ENCODE measurements at regions not wholly inside any gene's neighbourhood (a gene's known extent, or its start where the extent isn't known, plus 50 kb on each side); places are given as distances from the start of the nearest gene placed in this dataset.
"Not testable (repeated sequence)": the region's sequence is repeated elsewhere in the genome, so short reads cannot be mapped to it uniquely, and the experiment has no call there.

DNA sequence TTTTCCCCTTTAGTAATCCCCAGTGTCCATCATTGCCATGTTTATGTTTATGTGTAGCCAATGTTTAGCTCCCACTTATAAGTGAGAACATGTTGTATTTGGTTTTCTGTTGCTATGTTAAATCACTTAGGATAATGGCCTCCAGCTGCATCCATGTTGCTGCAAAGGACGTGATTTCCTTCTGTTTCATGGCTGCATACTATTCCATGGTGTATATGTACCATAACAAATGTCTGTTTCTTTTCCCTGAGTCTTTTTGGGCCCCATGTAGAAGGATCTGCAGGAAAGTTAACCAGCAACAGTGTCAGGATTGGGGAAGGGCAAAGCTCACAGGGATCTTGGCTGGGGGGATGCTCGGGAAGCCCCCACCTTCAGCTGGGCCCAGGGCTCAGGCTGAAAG, 64.3 kb upstream of the SULF2 start:
- Mint-ChIP-seq H3K36me3 (ENCODE audit: low read depth) (no peaks in the 10 kb centered on the region), H3K4me1 (ENCODE audit: low read depth) (no peaks in the 10 kb centered on the region), H3K9me3 (no peaks in the 10 kb centered on the region), H3K4me3 (ENCODE audit: low read depth) (no peak overlapping the region), H3K27me3 (ENCODE audit: low read depth) (no peaks in the 10 kb centered on the region), H3K27ac (no peak overlapping the region)
- intact Hi-C loops (cut with micrococcal nuclease): loop anchor here (10.0 kb wide), 1 partner anchor 45 kb away; no protein-coding TSS in a partner anchor
- DNase-seq (ENCODE audit: low spot score): no peak

DNA sequence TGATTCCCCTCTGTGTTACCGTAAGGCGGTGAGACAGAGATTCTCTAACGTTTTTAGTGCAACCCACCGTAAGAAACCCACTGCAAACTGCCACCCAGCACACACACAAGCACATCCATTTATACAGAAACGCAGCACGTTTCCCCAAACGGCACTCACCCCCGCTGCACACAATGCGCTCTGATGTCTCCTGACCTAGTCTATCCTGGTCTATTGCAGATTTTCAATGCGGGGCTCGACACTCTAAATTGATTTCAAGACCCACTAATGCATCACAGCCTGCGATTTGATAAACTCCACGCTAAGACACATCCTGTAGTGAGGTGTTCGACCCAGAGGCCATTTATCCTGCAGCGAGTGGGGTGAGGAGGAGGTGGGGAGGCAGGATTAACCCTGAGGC, 63.7 kb upstream of the SULF2 start:
- intact Hi-C loops (cut with micrococcal nuclease): loop anchor here (10.0 kb wide), 1 partner anchor 46 kb away; no protein-coding TSS in a partner anchor
- H3K4me1 Mint-ChIP-seq (ENCODE audit: low read depth): no peaks in the 10 kb centered on the region
- H3K9me3 Mint-ChIP-seq: no peaks in the 10 kb centered on the region
- H3K27me3 Mint-ChIP-seq (ENCODE audit: low read depth): no peaks in the 10 kb centered on the region
- H3K36me3 Mint-ChIP-seq (ENCODE audit: low read depth): no peaks in the 10 kb centered on the region
- H3K4me3 Mint-ChIP-seq (ENCODE audit: low read depth): no peak overlapping the region
- no peak for DNase-seq (ENCODE audit: low spot score)
- H3K27ac Mint-ChIP-seq: no peak overlapping the region

DNA sequence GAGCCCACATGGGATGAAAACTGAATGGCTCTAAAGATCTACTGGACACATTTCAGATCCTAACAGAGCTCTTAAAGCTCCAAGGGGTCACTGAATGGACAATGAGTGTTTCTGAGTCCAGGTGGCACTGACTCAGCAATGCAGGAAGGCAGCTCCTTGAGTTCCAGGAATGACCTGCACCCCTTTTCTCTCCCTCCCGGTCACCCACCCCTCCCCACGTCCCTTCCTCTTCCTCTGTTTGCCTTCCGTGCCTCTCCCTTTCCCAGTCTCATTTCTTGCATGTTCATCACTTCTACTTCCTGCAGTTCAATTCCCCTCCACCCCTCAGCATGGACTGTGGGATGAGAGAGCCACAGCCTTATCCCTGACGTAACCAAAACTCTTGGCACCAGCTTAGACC, 63.3 kb upstream of the SULF2 start:
- not testable (repeated sequence) for H3K4me1 Mint-ChIP-seq (ENCODE audit: low read depth); DNase-seq (ENCODE audit: low spot score); H3K27me3 Mint-ChIP-seq (ENCODE audit: low read depth); H3K36me3 Mint-ChIP-seq (ENCODE audit: low read depth); H3K27ac Mint-ChIP-seq; H3K4me3 Mint-ChIP-seq (ENCODE audit: low read depth); H3K9me3 Mint-ChIP-seq
- intact Hi-C loops (cut with micrococcal nuclease): loop anchor here (10.0 kb wide), 1 partner anchor 46 kb away; no protein-coding TSS in a partner anchor

DNA sequence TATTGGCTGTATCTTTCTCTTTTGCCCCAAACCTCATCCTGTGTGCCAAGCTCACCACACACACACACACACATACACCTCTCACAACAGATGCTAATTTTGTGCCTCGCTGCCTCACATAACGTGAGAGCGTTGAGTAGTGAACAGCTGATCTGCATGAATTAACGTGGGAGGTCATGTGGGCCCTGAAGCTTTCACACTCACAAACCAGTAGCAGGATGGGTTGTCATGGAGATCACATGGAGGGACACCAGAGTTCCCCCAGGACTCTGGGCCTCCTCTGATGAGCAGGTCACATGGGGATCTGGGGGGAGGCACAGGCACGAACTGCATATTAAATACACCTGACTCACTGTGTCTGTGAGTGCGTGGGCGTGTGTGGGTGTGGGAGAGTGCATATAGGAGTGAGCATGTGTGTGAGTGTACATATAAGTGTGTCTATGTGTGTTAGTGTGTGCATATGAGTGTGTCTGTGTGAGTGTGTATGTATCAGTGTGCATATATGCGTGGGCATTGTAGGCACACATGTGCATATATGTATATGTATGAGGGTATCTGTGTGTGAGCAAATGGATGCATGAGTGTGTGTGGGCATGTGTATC, 62.7 kb upstream of the SULF2 start:
- Mint-ChIP-seq H3K4me3 (ENCODE audit: low read depth) (no peak overlapping the region), H3K4me1 (ENCODE audit: low read depth) (no peaks in the 10 kb centered on the region), H3K36me3 (ENCODE audit: low read depth) (no peaks in the 10 kb centered on the region), H3K27me3 (ENCODE audit: low read depth) (peaks cover 1% of the 10 kb centered on the region), H3K27ac (no peak overlapping the region), H3K9me3 (no peaks in the 10 kb centered on the region)
- intact Hi-C loops (cut with micrococcal nuclease): loop anchor here (10.0 kb wide), 1 partner anchor 47 kb away; no protein-coding TSS in a partner anchor
- no peak for DNase-seq (ENCODE audit: low spot score)

DNA sequence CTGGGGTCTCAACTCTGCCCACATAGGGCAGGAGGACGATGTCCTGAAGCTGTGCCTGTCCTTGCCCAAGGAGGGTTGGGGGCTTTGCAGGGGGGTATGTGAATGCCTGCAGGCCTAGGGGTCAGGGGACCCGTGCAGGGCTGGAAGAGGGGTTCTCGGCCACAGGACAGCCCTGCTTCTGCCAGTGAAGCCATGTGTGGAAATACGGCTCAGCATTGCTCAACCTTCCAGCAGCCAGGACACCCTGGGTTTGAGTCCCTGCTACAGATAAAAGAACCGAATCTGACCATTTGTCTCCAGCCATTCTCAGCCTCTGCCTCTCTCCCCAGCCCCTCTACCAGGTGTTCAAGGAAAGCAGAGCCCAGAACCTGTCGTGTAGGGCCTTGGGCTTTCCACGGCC, 61.9 kb upstream of the SULF2 start:
- intact Hi-C loops (cut with micrococcal nuclease): loop anchor here (10.0 kb wide), 1 partner anchor 48 kb away; no protein-coding TSS in a partner anchor
- not testable (repeated sequence) for H3K9me3 Mint-ChIP-seq; DNase-seq (ENCODE audit: low spot score); H3K4me1 Mint-ChIP-seq (ENCODE audit: low read depth); H3K36me3 Mint-ChIP-seq (ENCODE audit: low read depth); H3K27ac Mint-ChIP-seq; H3K4me3 Mint-ChIP-seq (ENCODE audit: low read depth); H3K27me3 Mint-ChIP-seq (ENCODE audit: low read depth)

DNA sequence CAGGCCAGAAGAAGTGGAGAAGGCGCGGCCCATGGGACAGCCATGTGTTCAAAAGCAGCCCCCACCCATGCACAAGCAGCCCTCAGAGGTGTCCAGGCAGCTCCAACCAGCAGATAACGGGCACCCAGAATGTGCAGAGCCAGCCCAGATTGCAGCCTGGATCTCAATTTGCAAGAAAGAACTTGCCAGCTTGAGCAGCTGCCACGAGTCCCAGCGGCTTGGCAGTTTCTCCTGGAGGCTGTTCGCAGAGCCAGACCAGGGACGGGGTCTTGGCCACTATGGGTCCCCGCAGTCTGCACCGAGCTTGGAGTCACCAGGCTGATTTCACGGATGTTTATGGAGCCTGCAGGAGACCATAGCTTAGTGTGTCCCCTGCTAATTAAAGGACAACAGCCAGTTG, 61.4 kb upstream of the SULF2 start:
- intact Hi-C loops (cut with micrococcal nuclease): loop anchor here (10.0 kb wide), 1 partner anchor 48 kb away; no protein-coding TSS in a partner anchor
- H3K27ac Mint-ChIP-seq; H3K4me3 Mint-ChIP-seq (ENCODE audit: low read depth); DNase-seq (ENCODE audit: low spot score); H3K27me3 Mint-ChIP-seq (ENCODE audit: low read depth); H3K9me3 Mint-ChIP-seq; H3K4me1 Mint-ChIP-seq (ENCODE audit: low read depth); H3K36me3 Mint-ChIP-seq (ENCODE audit: low read depth): not testable (repeated sequence)

DNA sequence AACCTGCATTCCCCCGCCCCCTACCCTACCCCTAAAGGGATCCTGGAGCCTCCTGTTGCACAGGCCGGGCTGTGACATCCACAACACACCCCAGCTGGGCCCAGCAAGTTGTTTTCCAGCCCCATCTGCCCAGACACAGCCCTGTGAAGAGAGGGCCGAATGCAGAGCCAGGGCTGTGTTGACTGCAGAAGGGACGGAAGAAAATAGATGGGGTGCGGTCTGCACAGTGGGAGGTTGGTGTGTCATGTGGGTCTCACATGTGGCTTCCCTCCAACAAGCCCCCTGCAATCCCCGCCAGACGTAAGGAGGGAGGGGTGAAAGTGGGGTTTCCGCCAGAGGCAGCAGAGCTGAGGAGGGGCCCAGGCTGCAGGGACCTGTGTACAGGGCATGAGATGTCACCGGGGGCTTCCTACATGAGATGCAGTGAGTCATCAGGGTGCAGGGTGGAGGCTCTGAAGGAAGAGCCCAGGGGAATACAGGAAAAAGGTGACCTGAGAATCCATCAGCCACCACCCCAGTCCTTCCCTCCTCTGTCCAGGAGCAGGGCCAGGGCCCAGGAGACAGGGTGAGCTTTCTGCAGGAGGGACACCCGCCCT, 60.2 kb upstream of the SULF2 start:
- not testable (repeated sequence) for H3K27me3 Mint-ChIP-seq (ENCODE audit: low read depth); H3K27ac Mint-ChIP-seq; H3K36me3 Mint-ChIP-seq (ENCODE audit: low read depth); H3K4me3 Mint-ChIP-seq (ENCODE audit: low read depth); H3K9me3 Mint-ChIP-seq; H3K4me1 Mint-ChIP-seq (ENCODE audit: low read depth); DNase-seq (ENCODE audit: low spot score)
- intact Hi-C loops (cut with micrococcal nuclease): loop anchor here (10.0 kb wide), 1 partner anchor 49 kb away; no protein-coding TSS in a partner anchor

DNA sequence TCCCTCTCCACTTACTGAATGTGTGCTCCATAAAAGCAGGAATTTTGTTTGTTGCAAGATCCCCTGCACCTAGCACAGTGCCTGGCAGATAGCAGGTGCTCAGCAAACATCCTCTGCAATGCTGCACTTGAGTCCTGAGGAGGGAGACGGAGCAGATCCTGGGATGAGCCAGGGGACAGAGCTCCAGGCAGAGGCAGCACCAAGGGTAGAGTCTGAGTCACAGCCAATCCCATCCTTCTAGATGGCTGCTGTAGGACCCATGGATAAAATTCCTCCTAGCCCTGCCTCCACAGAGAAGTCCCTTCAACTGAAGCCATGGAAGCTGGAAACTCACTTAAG, 59.3 kb upstream of the SULF2 start:
- not testable (repeated sequence) for H3K4me3 Mint-ChIP-seq (ENCODE audit: low read depth); H3K36me3 Mint-ChIP-seq (ENCODE audit: low read depth); H3K27ac Mint-ChIP-seq; H3K27me3 Mint-ChIP-seq (ENCODE audit: low read depth); H3K4me1 Mint-ChIP-seq (ENCODE audit: low read depth); H3K9me3 Mint-ChIP-seq; DNase-seq (ENCODE audit: low spot score)
- intact Hi-C loops (cut with micrococcal nuclease): loop anchor here (10.0 kb wide), 1 partner anchor 50 kb away; no protein-coding TSS in a partner anchor

DNA sequence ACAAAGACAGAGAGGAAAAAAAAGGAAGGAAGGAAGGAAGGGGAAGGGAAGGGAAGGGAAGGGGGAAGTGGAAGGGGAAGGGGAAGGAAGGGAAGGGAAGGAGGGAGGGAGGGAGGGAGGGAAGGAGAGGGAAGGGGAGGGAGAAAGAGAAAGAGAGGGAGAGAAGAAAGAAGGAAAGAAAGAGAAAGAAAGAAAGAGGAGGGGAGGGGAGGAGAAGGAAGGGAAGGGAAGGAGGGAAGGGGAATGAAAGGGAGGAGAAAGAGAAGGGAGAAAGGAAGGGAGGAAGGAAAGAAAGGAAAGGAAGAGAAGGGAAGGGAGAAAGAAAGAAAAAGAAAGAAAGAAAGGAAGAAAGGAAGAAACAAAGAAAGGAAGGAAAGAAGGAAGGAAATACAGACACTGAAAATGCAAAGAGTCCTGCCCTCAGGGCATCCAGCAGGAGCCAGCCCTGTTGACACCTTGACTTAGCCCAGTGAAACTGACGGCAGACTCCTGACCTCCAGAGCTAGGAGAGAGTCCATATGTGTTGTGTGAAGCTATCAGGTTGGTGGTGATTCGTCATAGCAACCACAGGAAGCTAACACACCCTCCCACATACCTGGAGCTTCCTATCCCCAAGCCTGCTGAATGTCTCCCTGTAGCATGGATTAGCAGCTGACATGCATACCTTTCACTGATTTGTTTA, 58.7 kb upstream of the SULF2 start:
- Mint-ChIP-seq H3K27ac (no peak overlapping the region), H3K36me3 (ENCODE audit: low read depth) (no peaks in the 10 kb centered on the region), H3K9me3 (no peaks in the 10 kb centered on the region), H3K4me3 (ENCODE audit: low read depth) (no peak overlapping the region), H3K27me3 (ENCODE audit: low read depth) (peaks cover 2% of the 10 kb centered on the region), H3K4me1 (ENCODE audit: low read depth) (no peaks in the 10 kb centered on the region)
- intact Hi-C loops (cut with micrococcal nuclease): loop anchor here (10.0 kb wide), 1 partner anchor 51 kb away; no protein-coding TSS in a partner anchor
- DNase-seq (ENCODE audit: low spot score): no peak

DNA sequence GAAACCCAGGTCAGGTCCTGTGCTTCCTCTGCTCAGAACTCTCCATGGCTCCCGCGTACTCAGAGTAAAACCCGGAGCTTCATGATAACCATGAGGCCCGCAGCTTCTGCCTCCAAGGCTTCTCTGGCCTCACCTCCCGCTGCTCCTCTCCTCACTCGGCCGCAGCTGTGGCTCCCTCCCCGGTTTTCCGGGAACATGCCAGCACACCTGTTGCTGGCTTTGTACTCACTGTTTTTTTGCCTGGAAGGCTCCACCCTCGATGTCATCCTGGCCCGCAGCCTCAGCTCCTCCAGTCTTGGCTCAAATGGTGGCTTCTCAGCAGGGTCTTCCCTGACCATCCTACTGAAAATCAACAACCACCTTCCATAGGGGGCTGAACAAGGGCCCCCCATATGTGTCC, 57.7 kb upstream of the SULF2 start:
- not testable (repeated sequence) for H3K9me3 Mint-ChIP-seq; H3K27ac Mint-ChIP-seq; H3K4me3 Mint-ChIP-seq (ENCODE audit: low read depth); DNase-seq (ENCODE audit: low spot score); H3K27me3 Mint-ChIP-seq (ENCODE audit: low read depth); H3K4me1 Mint-ChIP-seq (ENCODE audit: low read depth); H3K36me3 Mint-ChIP-seq (ENCODE audit: low read depth)
- intact Hi-C loops (cut with micrococcal nuclease): loop anchor here (10.0 kb wide), 1 partner anchor 52 kb away; no protein-coding TSS in a partner anchor

DNA sequence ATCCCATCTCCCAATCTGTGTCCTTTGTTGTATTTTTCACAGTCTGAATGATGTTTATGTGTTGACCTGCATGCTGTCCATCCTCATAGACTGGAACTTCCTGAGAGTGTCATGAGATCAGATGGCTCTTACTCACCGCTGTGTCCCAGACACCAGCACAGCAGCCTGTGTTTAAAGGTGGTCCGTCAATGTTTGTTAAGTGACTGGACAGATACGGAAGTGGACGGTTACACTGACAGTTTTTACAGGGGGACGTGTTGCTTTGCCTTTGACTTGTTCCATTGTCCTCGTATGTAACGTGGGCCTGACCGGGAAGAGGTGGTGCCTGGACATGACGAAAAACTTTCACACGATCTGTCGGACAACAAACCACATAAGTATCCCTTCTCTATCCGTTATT, 56.7 kb upstream of the SULF2 start:
- not testable (repeated sequence) for H3K36me3 Mint-ChIP-seq (ENCODE audit: low read depth); DNase-seq (ENCODE audit: low spot score); H3K27ac Mint-ChIP-seq; H3K4me1 Mint-ChIP-seq (ENCODE audit: low read depth); H3K27me3 Mint-ChIP-seq (ENCODE audit: low read depth); H3K4me3 Mint-ChIP-seq (ENCODE audit: low read depth); H3K9me3 Mint-ChIP-seq
- intact Hi-C loops (cut with micrococcal nuclease): loop anchor here (10.0 kb wide), 1 partner anchor 53 kb away; no protein-coding TSS in a partner anchor

DNA sequence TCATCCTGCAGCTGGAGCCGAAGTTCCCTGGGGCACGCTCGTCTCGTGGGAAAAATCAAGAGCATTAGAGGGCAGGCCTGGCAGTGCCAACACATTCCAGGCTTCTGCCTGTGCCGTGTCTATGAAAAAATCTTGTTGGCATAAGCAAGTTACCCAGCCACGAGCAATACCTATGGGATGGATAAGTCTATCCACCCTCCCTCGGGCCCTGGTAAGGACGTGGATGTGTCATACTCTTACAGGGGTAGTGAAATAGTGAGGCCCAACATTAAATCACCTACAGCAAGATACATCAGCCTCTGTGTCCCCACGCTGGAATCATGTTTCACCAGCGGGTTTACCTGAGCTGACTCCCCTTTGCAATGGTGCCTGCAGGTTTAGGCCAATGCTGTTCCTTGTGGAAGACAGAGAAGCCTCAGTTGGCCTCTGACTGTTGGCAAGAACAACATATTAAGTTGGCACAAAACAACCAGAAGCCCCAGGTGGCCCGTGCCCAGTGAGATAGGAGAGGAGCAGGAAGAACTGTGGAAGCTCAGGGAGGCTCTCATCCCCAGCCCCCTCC, 51.1 kb upstream of the SULF2 start:
- intact Hi-C loops (cut with micrococcal nuclease); H3K4me1 Mint-ChIP-seq (ENCODE audit: low read depth); H3K4me3 Mint-ChIP-seq (ENCODE audit: low read depth); H3K27me3 Mint-ChIP-seq (ENCODE audit: low read depth); H3K9me3 Mint-ChIP-seq; H3K36me3 Mint-ChIP-seq (ENCODE audit: low read depth); H3K27ac Mint-ChIP-seq; DNase-seq (ENCODE audit: low spot score): not testable (repeated sequence)
